Neural crest cell (in vitro differentiated cells): ENCODE measurements at regions not wholly inside any gene's neighbourhood (a gene's known extent, or its start where the extent isn't known, plus 50 kb on each side); places are given as distances from the start of the nearest gene placed in this dataset.
"Not testable (repeated sequence)": the region's sequence is repeated elsewhere in the genome, so short reads cannot be mapped to it uniquely, and the experiment has no call there.

Experiments used
- DNase-seq: peaks from one replicate; pipeline ENCODE4 v3.0.0; 2021; ENCODE audit warnings: low read depth, mixed read lengths, low spot score
- H3K27ac Mint-ChIP-seq: one replicate; pipeline ENCODE4 v1.8.0; 2021; ENCODE audit warnings: mild to moderate bottlenecking, mixed read lengths; ENCODE audit not compliant: unreplicated experiment
- H3K27me3 Mint-ChIP-seq: 2 replicates; pipeline ENCODE4 v1.8.0; 2021; ENCODE audit warnings: low read depth, mild to moderate bottlenecking, mixed read lengths
- H3K36me3 Mint-ChIP-seq: 2 replicates; pipeline ENCODE4 v1.8.0; 2021; ENCODE audit warnings: low read depth, mild to moderate bottlenecking, mixed read lengths
- H3K4me1 Mint-ChIP-seq: 2 replicates; pipeline ENCODE4 v1.8.0; 2021; ENCODE audit warnings: mixed read lengths
- H3K4me3 Mint-ChIP-seq: one replicate; pipeline ENCODE4 v1.8.0; 2021; ENCODE audit warnings: mild to moderate bottlenecking, mixed read lengths
- H3K9me3 Mint-ChIP-seq: 2 replicates; pipeline ENCODE4 v1.8.0; 2021; ENCODE audit warnings: mixed read lengths
- TF ChIP-seq, protein P1 (sequence below): fragments of 200-600 bp; sonication (generic); conservative IDR thresholded peaks from 2 replicates; pipeline ENCODE4 v1.5.0; 2021; ENCODE audit warnings: antibody characterized with exemption, mild to moderate bottlenecking

DNA sequence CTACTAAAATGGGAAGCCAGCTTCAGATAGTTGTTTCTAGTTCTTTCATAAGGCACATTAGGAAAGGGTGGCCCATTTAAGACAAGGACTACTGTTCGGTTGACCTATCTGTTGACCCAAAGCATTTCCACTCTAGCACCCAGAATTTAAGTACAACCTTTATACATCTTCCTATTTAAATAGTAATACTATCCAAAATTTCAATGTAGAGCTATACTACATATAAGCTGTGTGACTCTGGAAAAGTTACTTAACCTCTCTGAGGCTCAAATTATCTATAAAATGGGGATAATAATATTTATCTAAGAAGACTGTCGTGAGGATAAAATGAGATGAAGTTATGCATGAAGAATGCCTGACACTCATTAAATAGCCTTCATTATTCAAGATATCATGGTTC lies 82.0 kb upstream of the TMEM164 start:
- no peaks in the 10 kb centered on the region for H3K36me3 Mint-ChIP-seq
- no peaks in the 10 kb centered on the region for H3K4me1 Mint-ChIP-seq
- TF ChIP-seq, protein P1, sequence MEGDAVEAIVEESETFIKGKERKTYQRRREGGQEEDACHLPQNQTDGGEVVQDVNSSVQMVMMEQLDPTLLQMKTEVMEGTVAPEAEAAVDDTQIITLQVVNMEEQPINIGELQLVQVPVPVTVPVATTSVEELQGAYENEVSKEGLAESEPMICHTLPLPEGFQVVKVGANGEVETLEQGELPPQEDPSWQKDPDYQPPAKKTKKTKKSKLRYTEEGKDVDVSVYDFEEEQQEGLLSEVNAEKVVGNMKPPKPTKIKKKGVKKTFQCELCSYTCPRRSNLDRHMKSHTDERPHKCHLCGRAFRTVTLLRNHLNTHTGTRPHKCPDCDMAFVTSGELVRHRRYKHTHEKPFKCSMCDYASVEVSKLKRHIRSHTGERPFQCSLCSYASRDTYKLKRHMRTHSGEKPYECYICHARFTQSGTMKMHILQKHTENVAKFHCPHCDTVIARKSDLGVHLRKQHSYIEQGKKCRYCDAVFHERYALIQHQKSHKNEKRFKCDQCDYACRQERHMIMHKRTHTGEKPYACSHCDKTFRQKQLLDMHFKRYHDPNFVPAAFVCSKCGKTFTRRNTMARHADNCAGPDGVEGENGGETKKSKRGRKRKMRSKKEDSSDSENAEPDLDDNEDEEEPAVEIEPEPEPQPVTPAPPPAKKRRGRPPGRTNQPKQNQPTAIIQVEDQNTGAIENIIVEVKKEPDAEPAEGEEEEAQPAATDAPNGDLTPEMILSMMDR = no peak
- H3K27ac Mint-ChIP-seq = no peak overlapping the region
- no peaks in the 10 kb centered on the region for H3K9me3 Mint-ChIP-seq
- DNase-seq = no peak
- H3K27me3 Mint-ChIP-seq = no peaks in the 10 kb centered on the region
- H3K4me3 Mint-ChIP-seq = no peak overlapping the region

DNA sequence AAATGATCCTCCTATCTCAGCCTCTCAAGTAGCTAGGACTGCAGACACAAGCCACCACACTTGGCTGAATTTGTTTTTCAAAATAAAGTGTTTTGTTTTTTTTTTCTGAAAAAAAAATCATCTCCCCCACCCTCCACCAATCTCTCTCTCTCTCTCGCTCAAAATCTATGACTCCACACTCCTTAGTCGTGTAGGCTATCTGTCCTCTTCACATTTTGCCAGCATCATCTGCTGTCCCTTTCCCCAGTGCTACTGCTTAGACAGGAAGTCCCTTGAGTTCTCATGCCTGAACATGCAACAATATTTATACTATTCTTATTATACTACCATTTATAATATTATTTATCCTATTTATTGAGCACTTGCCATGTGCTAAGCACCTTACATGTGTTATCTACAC lies 80.7 kb upstream of the TMEM164 start:
- no peak for DNase-seq
- Mint-ChIP-seq H3K9me3 (no peaks in the 10 kb centered on the region), H3K27me3 (no peaks in the 10 kb centered on the region), H3K27ac (no peak overlapping the region), H3K36me3 (no peaks in the 10 kb centered on the region), H3K4me1 (no peaks in the 10 kb centered on the region), H3K4me3 (no peak overlapping the region)
- TF ChIP-seq, protein P1 = no peak

DNA sequence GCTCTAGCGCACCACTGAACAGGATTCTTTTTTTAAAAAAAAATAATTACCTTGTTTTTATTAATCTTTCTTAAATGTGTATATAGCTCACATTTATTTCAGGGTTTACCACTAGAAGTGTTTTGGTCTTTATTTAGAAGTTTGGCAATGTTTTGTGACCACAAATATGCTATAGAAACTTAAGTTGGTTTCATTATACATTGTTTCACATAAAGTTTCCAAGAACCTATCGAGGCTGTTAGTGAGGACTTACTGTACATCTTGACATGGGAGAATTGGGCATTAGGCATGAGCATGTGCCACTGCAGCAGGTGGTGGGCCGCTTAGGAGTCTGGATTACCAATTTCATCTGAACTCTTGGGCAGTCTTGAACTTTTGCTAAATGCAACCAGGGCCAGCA lies 77.9 kb upstream of the TMEM164 start:
- H3K4me1 Mint-ChIP-seq, H3K27me3 Mint-ChIP-seq, H3K27ac Mint-ChIP-seq, H3K36me3 Mint-ChIP-seq, H3K4me3 Mint-ChIP-seq, H3K9me3 Mint-ChIP-seq, DNase-seq: not testable (repeated sequence)

DNA sequence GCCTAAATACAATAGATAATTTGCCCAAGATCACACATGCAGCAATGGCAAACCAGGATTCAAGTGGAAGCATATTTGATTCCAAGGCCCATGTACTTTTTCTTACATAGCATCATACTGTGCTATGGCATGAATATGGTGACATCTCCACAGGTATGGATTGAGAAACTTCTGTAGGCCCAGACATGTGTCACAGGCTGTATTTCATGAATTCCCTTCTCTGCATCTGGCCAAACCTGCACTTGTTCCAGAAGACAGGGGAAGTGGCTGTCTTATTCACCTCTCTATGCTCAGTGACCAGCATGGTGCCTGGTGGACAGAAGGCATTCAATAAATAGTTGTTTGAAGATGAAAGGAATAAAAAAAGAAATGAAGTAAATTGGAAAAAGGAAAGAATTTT lies 77.3 kb upstream of the TMEM164 start:
- DNase-seq = no peak

DNA sequence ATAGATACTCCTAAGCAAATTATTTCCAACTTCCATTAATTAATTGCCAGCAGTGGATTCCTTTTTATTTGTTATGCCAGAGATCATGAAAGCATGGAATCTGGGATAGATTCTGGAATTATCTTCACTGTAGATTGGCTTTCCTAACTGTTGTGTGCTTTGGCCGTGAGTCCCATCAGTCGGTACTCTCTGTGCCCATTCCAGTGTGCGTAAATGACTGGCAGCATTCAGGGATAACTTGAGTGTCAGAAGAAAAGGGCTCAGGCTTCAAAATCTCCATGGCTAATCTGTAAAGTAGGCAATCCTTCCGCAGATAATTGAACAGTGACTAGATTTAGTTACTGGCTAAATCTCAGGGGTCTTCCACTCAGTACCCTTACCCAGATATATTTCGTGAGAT lies 76.8 kb upstream of the TMEM164 start:
- no peak for DNase-seq
- Mint-ChIP-seq H3K4me1 (no peaks in the 10 kb centered on the region), H3K9me3 (peaks cover 2% of the 10 kb centered on the region), H3K27ac (no peak overlapping the region), H3K27me3 (no peaks in the 10 kb centered on the region), H3K4me3 (no peak overlapping the region), H3K36me3 (no peaks in the 10 kb centered on the region)
- TF ChIP-seq, protein P1 = no peak

More for the DNA sequence above, 77.3 kb upstream of the TMEM164 start:
- TF ChIP-seq, protein P1 = no peak
- Mint-ChIP-seq H3K9me3 (no peaks in the 10 kb centered on the region), H3K36me3 (no peaks in the 10 kb centered on the region), H3K27ac (no peak overlapping the region), H3K27me3 (no peaks in the 10 kb centered on the region), H3K4me1 (no peaks in the 10 kb centered on the region), H3K4me3 (no peak overlapping the region)

DNA sequence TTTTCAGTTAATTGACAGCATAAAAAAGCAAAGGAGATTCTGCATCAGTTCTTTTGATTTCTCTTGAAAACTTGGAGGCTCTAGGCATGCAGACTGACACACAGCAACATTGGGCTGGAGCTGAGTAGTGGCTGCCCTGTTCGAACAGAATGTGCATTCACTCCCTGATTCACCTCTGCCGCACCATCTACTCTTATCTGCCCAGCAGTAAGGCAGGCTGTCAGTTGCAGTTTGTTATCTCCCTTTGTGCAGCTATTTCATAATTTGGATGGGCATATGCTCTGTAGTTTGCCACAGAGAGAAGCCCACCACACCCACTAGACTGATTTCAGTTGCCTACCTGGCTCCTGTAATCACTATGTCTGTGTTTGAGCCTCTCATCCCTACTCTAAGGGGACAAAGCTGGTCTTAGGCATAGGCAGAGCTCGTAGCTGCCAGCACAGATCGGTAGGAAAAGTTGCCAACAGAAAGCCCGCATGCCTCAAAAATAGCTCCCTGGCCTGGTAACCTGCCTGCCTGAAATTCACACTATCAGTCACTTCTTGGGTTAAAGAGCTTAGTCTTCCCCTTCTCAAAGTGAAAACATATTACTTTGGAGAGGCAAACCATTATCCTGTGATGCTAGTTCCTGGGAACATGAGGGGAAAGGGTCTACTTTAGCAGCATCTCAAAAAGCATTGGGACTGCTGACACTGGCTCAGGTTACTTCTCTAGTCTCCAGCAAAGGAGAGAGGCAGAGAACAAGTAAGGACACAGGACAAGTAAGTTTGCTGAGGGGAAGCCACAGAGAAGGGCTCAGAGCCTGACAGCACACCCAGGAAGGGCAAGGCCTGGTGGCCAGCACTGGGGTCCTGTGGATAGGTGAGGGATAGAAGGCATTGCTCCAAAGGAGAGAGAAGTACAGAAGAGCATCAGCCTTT lies 75.9 kb upstream of the TMEM164 start:
- Mint-ChIP-seq H3K9me3 (peaks cover 6% of the 10 kb centered on the region), H3K4me3 (no peak overlapping the region), H3K4me1 (no peaks in the 10 kb centered on the region), H3K27ac (peak overlapping the region; percentile 84), H3K36me3 (no peaks in the 10 kb centered on the region), H3K27me3 (no peaks in the 10 kb centered on the region)
- TF ChIP-seq, protein P1 = no peak
- DNase-seq = no peak
